ENCODE measurements at regions not wholly inside any gene's neighbourhood (a gene's known extent, or its start where the extent isn't known, plus 50 kb on each side); places are given as distances from the start of the nearest gene placed in this dataset.

- in situ Hi-C loops (cut with HindIII; ENCODE audit: low sequenced_read_pairs) = no loop called here
Measured at GRCh38 chr10:65847436-65848230, 1078.2 kb upstream of the LRRTM3 start.

GRCh38 chr10:65858841-65859240, 1067.0 kb upstream of the LRRTM3 start:
- in situ Hi-C loops (cut with HindIII; ENCODE audit: low sequenced_read_pairs) = no loop called here

GRCh38 chr10:65861249-65861648, 1064.6 kb upstream of the LRRTM3 start:
- in situ Hi-C loops (cut with HindIII; ENCODE audit: low sequenced_read_pairs) = no loop called here
